NCI-H2196 (cell line): ENCODE measurements at regions not wholly inside any gene's neighbourhood (a gene's known extent, or its start where the extent isn't known, plus 50 kb on each side); places are given as distances from the start of the nearest gene placed in this dataset.
A peak's percentile ranks its signal among the peaks of the same experiment; 100 is the strongest.
"Not testable (repeated sequence)": the region's sequence is repeated elsewhere in the genome, so short reads cannot be mapped to it uniquely, and the experiment has no call there.

ENCODE experiments used
- DNase-seq: peaks from one replicate; lab custom pipeline; 2025; ENCODE audit not compliant: unreplicated experiment; lab: John Stamatoyannopoulos, UW

- no peak for DNase-seq
Observed at GRCh38 chr6:82507112-82507511, 143.5 kb downstream of the TPBG start.

GRCh38 chr6:82511546-82511945 lies 147.9 kb downstream of the TPBG start:
- DNase-seq, result no peak

GRCh38 chr6:82517896-82518295 lies 154.3 kb downstream of the TPBG start:
- not testable (repeated sequence) for DNase-seq

- DNase-seq, result no peak
Observed at GRCh38 chr6:82521369-82521768, 157.8 kb downstream of the TPBG start.

GRCh38 chr6:82521861-82522260 lies 158.2 kb downstream of the TPBG start:
- DNase-seq, result no peak

- no peak for DNase-seq
Observed at GRCh38 chr6:82524031-82524430, 160.4 kb downstream of the TPBG start.

- DNase-seq, result no peak
Observed at GRCh38 chr6:82525775-82526495, 162.3 kb downstream of the TPBG start.

- not testable (repeated sequence) for DNase-seq
Observed at GRCh38 chr6:82529960-82530460, 166.4 kb downstream of the TPBG start.

- no peak for DNase-seq
Observed at GRCh38 chr6:82534876-82535275, 171.3 kb downstream of the TPBG start.

GRCh38 chr6:82549480-82549879 lies 185.9 kb downstream of the TPBG start:
- DNase-seq, result not testable (repeated sequence)

GRCh38 chr6:82551311-82551710 lies 187.7 kb downstream of the TPBG start:
- DNase-seq, result not testable (repeated sequence)

GRCh38 chr6:82551831-82552230 lies 188.2 kb downstream of the TPBG start:
- DNase-seq, result no peak

- no peak for DNase-seq
Observed at GRCh38 chr6:82553863-82554531, 190.4 kb downstream of the TPBG start.

- DNase-seq, result no peak
Observed at GRCh38 chr6:82554666-82555065, 191.0 kb downstream of the TPBG start.

- no peak for DNase-seq
Observed at GRCh38 chr6:82555801-82556200, 192.2 kb downstream of the TPBG start.

GRCh38 chr6:82558531-82558930 lies 194.9 kb downstream of the TPBG start:
- not testable (repeated sequence) for DNase-seq

GRCh38 chr6:82567621-82568020 lies 204.0 kb downstream of the TPBG start:
- DNase-seq, result no peak

GRCh38 chr6:82568290-82568993 lies 204.8 kb downstream of the TPBG start:
- no peak for DNase-seq

GRCh38 chr6:82569022-82569421 lies 205.4 kb downstream of the TPBG start:
- DNase-seq, result no peak

GRCh38 chr6:82570083-82570482 lies 206.5 kb downstream of the TPBG start:
- DNase-seq, result peak; percentile 21

GRCh38 chr6:82571455-82571854 lies 207.8 kb downstream of the TPBG start:
- DNase-seq, result no peak
